ENCODE measurements at regions not wholly inside any gene's neighbourhood (a gene's known extent, or its start where the extent isn't known, plus 50 kb on each side); places are given as distances from the start of the nearest gene placed in this dataset.

GRCh38 chr5:2257326-2258244 is 374.9 kb upstream of the IRX4 start:
- no peak for DNase-seq

- no peak for DNase-seq
Measured at GRCh38 chr5:2256691-2257280, 374.1 kb upstream of the IRX4 start.

GRCh38 chr5:2255915-2256690 is 373.4 kb upstream of the IRX4 start:
- no peak for DNase-seq

- no peak for DNase-seq
Measured at GRCh38 chr5:2254880-2255750, 372.4 kb upstream of the IRX4 start.

- no peak for DNase-seq
Measured at GRCh38 chr5:2254406-2254805, 371.7 kb upstream of the IRX4 start.

- no peak for DNase-seq
Measured at GRCh38 chr5:2253040-2253975, 370.6 kb upstream of the IRX4 start.

- DNase-seq: no peak
Measured at GRCh38 chr5:2251751-2252150, 369.0 kb upstream of the IRX4 start.

- no peak for DNase-seq
Measured at GRCh38 chr5:2251298-2251697, 368.6 kb upstream of the IRX4 start.

- no peak for DNase-seq
Measured at GRCh38 chr5:2250365-2250950, 367.7 kb upstream of the IRX4 start.

GRCh38 chr5:2249442-2249841 is 366.7 kb upstream of the IRX4 start:
- no peak for DNase-seq

- DNase-seq: no peak
Measured at GRCh38 chr5:2249026-2249425, 366.3 kb upstream of the IRX4 start.

GRCh38 chr5:2242539-2242938 is 359.8 kb upstream of the IRX4 start:
- DNase-seq: no peak

GRCh38 chr5:2241842-2242241 is 359.1 kb upstream of the IRX4 start:
- DNase-seq: no peak

- DNase-seq: no peak
Measured at GRCh38 chr5:2240118-2240904, 357.6 kb upstream of the IRX4 start.

- DNase-seq: no peak
Measured at GRCh38 chr5:2239201-2239910, 356.6 kb upstream of the IRX4 start.

GRCh38 chr5:2238732-2239131 is 356.0 kb upstream of the IRX4 start:
- no peak for DNase-seq

GRCh38 chr5:2227433-2227832 is 344.7 kb upstream of the IRX4 start:
- no peak for DNase-seq

GRCh38 chr5:2224689-2225088 is 342.0 kb upstream of the IRX4 start:
- no peak for DNase-seq

- no peak for DNase-seq
Measured at GRCh38 chr5:2223303-2223702, 340.6 kb upstream of the IRX4 start.

All from NCI-H1694 (cell line).